GM12878 (cell line): ENCODE measurements at regions not wholly inside any gene's neighbourhood (a gene's known extent, or its start where the extent isn't known, plus 50 kb on each side); places are given as distances from the start of the nearest gene placed in this dataset.

Experiments used
- ATAC-seq: fragments of 200-7000 bp; cut with Tn5 transposase; 3 replicates; pipeline ENCODE4 v1.9.1; 2020; ENCODE audit warnings: mild to moderate bottlenecking, moderate library complexity
- BruUV-seq: library from RNA; stranded (reverse); fragments of 400-500 nt; replicated peaks from 2 replicates; lab custom pipeline; 2021; lab: Mats Ljungman, UMichigan
- CTCF ChIA-PET: fragments of 300-600 bp; sonication (Branson Sonifier 250); formaldehyde crosslinking; extraction: SDS; loops from one replicate; lab custom pipeline; 2021; ENCODE audit warnings: inconsistent platforms; lab: Yijun Ruan, JAX
- POLR2A ChIA-PET: fragments of 350-600 bp; formaldehyde crosslinking; extraction: SDS; loops from one replicate; lab custom pipeline; 2021; ENCODE audit warnings: inconsistent platforms; lab: Charles Lee
- RAD21 ChIA-PET: fragments of 300-600 bp; sonication (Branson Sonifier 250); formaldehyde crosslinking; loops from one replicate; lab custom pipeline; 2023; ENCODE audit warnings: antibody characterized with exemption; ENCODE audit not compliant: unreplicated experiment; lab: Charles Lee
- SMC1A ChIA-PET: fragments of 300-600 bp; sonication (Branson Sonifier 250); formaldehyde crosslinking; loops from one replicate; lab custom pipeline; 2023; ENCODE audit not compliant: unreplicated experiment, uncharacterized antibody; lab: Charles Lee
- DNase-seq: peaks from one replicate; pipeline ENCODE4 v3.0.0-alpha.2; 2011; ENCODE audit warnings: low read depth, low spot score
- FAIRE-seq: peaks from 3 replicates; lab custom pipeline; 2011; peaks lifted over from hg19 to GRCh38; lab: Jason Lieb, UNC
- H2AFZ ChIP-seq: 2 replicates; pipeline ENCODE4 v1.6.0; 2011; ENCODE audit warnings: low read depth, low read length, control low read depth; ENCODE audit not compliant: control insufficient read depth
- H3K27ac ChIP-seq: 2 replicates; pipeline ENCODE4 v1.5.1; 2011; ENCODE audit warnings: control low read depth; ENCODE audit not compliant: control insufficient read depth, insufficient read depth
- H3K27me3 ChIP-seq, 2 experiments: replicated peaks in 1 of 2; 2 replicates each; pipeline versions ENCODE4 v1.6.0 to v1.6.1; 2011; ENCODE audit warnings: low read length in 1 of 2; ENCODE audit not compliant: control insufficient read depth in 2 of 2, insufficient read depth in 2 of 2
- H3K36me3 ChIP-seq, 2 experiments: 2 replicates each; pipeline ENCODE4 v1.5.1; 2011; ENCODE audit warnings: low read length in 1 of 2; ENCODE audit not compliant: control insufficient read depth in 2 of 2, insufficient read depth in 2 of 2
- H3K4me1 ChIP-seq: 2 replicates; pipeline ENCODE4 v1.6.1; 2011; ENCODE audit warnings: mild to moderate bottlenecking, low read length, moderate library complexity, mixed read lengths; ENCODE audit not compliant: control insufficient read depth, insufficient read depth
- H3K4me2 ChIP-seq: 2 replicates; pipeline ENCODE4 v1.6.0; 2011; ENCODE audit warnings: control low read depth; ENCODE audit not compliant: control insufficient read depth, insufficient read depth
- H3K4me3 ChIP-seq: fragments of 200-600 bp; sonication (generic); 2 replicates; pipeline ENCODE4 v1.5.1; 2016
- H3K79me2 ChIP-seq: 2 replicates; pipeline ENCODE4 v1.6.0; 2011; ENCODE audit warnings: low read length; ENCODE audit not compliant: control insufficient read depth, insufficient read depth
- H3K9ac ChIP-seq: 2 replicates; pipeline ENCODE4 v1.8.0; 2011; ENCODE audit warnings: low read length, control low read depth, mixed read lengths; ENCODE audit not compliant: control insufficient read depth, insufficient read depth
- H3K9me3 ChIP-seq: replicated peaks from 3 replicates; pipeline ENCODE4 v1.5.1; 2011; ENCODE audit warnings: mild to moderate bottlenecking, low read length; ENCODE audit not compliant: control insufficient read depth, insufficient read depth
- H4K20me1 ChIP-seq: 2 replicates; pipeline ENCODE4 v1.6.0; 2011; ENCODE audit not compliant: control insufficient read depth, insufficient read depth
- BCL3 ChIP-seq: IDR thresholded peaks from 2 replicates; pipeline ENCODE4 v1.6.1; 2011; ENCODE audit warnings: borderline replicate concordance, low read depth, mild to moderate bottlenecking, moderate library complexity, low read length; ENCODE audit not compliant: insufficient read depth, poor library complexity, severe bottlenecking
- HDAC6 ChIP-seq: fragments of 200-600 bp; sonication (generic); IDR thresholded peaks from one replicate; pipeline ENCODE4 v1.8.0; 2017; ENCODE audit warnings: antibody characterized with exemption; ENCODE audit not compliant: unreplicated experiment
- KAT2A ChIP-seq: conservative IDR thresholded peaks from 2 replicates; pipeline ENCODE4 v1.6.1; 2011; ENCODE audit warnings: low read depth, low read length; ENCODE audit not compliant: control insufficient read depth
- NRF1 ChIP-seq: conservative IDR thresholded peaks from 2 replicates; pipeline ENCODE4 v1.6.1; 2011; ENCODE audit warnings: mild to moderate bottlenecking, low read depth, low read length, improper control_type of control experiment
- POU2F2 ChIP-seq: IDR thresholded peaks from 3 replicates; pipeline ENCODE4 v1.6.1; 2011; ENCODE audit warnings: low read depth, mild to moderate bottlenecking, low read length, borderline replicate concordance
- TAF1 ChIP-seq: IDR thresholded peaks from 2 replicates; pipeline ENCODE4 v1.6.1; 2011; ENCODE audit warnings: mild to moderate bottlenecking, low read depth, low read length, borderline replicate concordance
- WGBS: methylation state at CpG from one replicate; pipeline ENCODE4 v1.1.6; 2016; ENCODE audit warnings: low lambda C conversion rate; ENCODE audit not compliant: insufficient replicate concordance, insufficient coverage; ENCODE audit errors: missing lambda C conversion rate; 5-methylcytosine and 5-hydroxymethylcytosine counted together
- in situ Hi-C: fragments of 300-500 bp; cut with MboI; formaldehyde crosslinking; loops from 9 replicates; pipeline ENCODE4 v1.14.3; 2018; ENCODE audit warnings: mixed read lengths
- intact Hi-C: fragments of 100-400 bp; cut with micrococcal nuclease; formaldehyde crosslinking; loops from one replicate; pipeline ENCODE4 v1.14.2; 2022; ENCODE audit not compliant: unreplicated experiment
- TF ChIP-seq, protein P1 (sequence below), 3 experiments: IDR thresholded peaks in 2 of 3; conservative IDR thresholded peaks in 1 of 3; 2 replicates each; pipeline ENCODE4 v1.5.1; 2011; ENCODE audit warnings: low read depth in 3 of 3, low read length in 3 of 3, mild to moderate bottlenecking in 3 of 3, control low read depth in 2 of 3, moderate library complexity in 2 of 3, inconsistent platforms in 1 of 3, mixed read lengths in 1 of 3; ENCODE audit not compliant: control insufficient read depth in 2 of 3, insufficient read depth in 1 of 3; ENCODE audit errors: extremely low read depth in 1 of 3
- TF ChIP-seq, protein P2 (sequence below): fragments of 450-650 bp; IDR thresholded peaks from 2 replicates; pipeline ENCODE4 v1.6.1; 2017; ENCODE audit warnings: low read depth, mild to moderate bottlenecking, moderate library complexity

GRCh38 chr10:128896116-128896795 lies 570.8 kb upstream of the MGMT start:
- TF ChIP-seq, protein P1, sequence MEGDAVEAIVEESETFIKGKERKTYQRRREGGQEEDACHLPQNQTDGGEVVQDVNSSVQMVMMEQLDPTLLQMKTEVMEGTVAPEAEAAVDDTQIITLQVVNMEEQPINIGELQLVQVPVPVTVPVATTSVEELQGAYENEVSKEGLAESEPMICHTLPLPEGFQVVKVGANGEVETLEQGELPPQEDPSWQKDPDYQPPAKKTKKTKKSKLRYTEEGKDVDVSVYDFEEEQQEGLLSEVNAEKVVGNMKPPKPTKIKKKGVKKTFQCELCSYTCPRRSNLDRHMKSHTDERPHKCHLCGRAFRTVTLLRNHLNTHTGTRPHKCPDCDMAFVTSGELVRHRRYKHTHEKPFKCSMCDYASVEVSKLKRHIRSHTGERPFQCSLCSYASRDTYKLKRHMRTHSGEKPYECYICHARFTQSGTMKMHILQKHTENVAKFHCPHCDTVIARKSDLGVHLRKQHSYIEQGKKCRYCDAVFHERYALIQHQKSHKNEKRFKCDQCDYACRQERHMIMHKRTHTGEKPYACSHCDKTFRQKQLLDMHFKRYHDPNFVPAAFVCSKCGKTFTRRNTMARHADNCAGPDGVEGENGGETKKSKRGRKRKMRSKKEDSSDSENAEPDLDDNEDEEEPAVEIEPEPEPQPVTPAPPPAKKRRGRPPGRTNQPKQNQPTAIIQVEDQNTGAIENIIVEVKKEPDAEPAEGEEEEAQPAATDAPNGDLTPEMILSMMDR (IDR thresholded peaks at IDR 0.05 in 2 of 3, conservative IDR thresholded peaks at IDR 0.05 in 1 of 3; ENCODE audit: control insufficient read depth in 2 of 3, extremely low read depth in 1 of 3, insufficient read depth in 1 of 3, low read depth in 3 of 3, low read length in 3 of 3): no peak
- TF ChIP-seq, protein P2, sequence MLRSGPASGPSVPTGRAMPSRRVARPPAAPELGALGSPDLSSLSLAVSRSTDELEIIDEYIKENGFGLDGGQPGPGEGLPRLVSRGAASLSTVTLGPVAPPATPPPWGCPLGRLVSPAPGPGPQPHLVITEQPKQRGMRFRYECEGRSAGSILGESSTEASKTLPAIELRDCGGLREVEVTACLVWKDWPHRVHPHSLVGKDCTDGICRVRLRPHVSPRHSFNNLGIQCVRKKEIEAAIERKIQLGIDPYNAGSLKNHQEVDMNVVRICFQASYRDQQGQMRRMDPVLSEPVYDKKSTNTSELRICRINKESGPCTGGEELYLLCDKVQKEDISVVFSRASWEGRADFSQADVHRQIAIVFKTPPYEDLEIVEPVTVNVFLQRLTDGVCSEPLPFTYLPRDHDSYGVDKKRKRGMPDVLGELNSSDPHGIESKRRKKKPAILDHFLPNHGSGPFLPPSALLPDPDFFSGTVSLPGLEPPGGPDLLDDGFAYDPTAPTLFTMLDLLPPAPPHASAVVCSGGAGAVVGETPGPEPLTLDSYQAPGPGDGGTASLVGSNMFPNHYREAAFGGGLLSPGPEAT: no peak
- TF ChIP-seq HDAC6: no peak
- TF ChIP-seq TAF1: no peak
- no peak for TF ChIP-seq BCL3
- no peak for TF ChIP-seq KAT2A
- no peak for TF ChIP-seq NRF1
- no peak for TF ChIP-seq POU2F2
- Histone ChIP-seq H3K4me2 (no peak overlapping the region), H3K79me2 (no peaks in the 10 kb centered on the region), H3K9me3 (no peaks in the 10 kb centered on the region), H3K4me3 (no peak overlapping the region), H4K20me1 (no peaks in the 10 kb centered on the region), H3K9ac (no peak overlapping the region), H3K27ac (no peak overlapping the region), H3K4me1 (no peaks in the 10 kb centered on the region), H3K27me3 (no peaks in the 10 kb centered on the region), H2AFZ (no peak overlapping the region), H3K36me3 (no peaks in the 10 kb centered on the region)
- POLR2A ChIA-PET: no interaction called here
- CTCF ChIA-PET: no interaction called here
- FAIRE-seq: no peak
- no peak for ATAC-seq
- 11% methylated on average over 9 of the region's 9 CpGs for WGBS
- intact Hi-C loops: no loop called here
- SMC1A ChIA-PET: no interaction called here
- DNase-seq: no peak
- in situ Hi-C loops: no loop called here
- no TSS peak for BruUV-seq
- RAD21 ChIA-PET: no interaction called here
